ENCODE measurements at regions not wholly inside any gene's neighbourhood (a gene's known extent, or its start where the extent isn't known, plus 50 kb on each side); places are given as distances from the start of the nearest gene placed in this dataset.

DNA sequence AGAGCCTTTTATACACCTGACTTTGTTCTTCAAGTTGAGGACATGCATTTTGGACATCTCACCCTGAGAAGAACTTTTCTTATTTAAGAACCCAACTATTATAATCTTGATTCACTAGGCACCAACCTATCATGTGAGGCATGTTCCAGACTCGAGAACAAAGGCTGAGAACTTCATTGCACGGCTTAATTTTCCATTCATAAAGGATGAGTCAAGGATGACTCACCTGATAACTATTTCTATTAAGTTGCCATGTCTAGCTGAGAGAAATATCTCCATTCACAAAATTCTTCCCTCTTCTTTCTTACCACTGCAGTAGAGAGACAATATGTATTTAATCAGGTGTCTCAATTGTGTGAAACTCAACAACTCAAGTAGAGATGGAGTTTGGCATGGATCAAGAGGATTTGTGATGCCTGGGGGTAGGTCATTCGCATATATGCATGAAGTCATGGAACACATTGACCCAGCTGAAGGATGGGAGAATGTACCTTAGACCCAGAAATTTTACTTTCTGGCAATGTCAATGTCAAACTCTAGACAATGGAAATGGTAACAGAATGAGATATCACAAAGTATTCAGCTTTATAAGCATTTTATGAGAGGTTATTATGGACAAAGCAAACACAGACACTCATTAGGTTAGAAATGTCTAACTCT, 173.2 kb upstream of the PRNP start:
- H3K4me3 ChIP-seq (ENCODE audit: low read depth, low read length): no peak overlapping the region
- TF ChIP-seq, protein P1, sequence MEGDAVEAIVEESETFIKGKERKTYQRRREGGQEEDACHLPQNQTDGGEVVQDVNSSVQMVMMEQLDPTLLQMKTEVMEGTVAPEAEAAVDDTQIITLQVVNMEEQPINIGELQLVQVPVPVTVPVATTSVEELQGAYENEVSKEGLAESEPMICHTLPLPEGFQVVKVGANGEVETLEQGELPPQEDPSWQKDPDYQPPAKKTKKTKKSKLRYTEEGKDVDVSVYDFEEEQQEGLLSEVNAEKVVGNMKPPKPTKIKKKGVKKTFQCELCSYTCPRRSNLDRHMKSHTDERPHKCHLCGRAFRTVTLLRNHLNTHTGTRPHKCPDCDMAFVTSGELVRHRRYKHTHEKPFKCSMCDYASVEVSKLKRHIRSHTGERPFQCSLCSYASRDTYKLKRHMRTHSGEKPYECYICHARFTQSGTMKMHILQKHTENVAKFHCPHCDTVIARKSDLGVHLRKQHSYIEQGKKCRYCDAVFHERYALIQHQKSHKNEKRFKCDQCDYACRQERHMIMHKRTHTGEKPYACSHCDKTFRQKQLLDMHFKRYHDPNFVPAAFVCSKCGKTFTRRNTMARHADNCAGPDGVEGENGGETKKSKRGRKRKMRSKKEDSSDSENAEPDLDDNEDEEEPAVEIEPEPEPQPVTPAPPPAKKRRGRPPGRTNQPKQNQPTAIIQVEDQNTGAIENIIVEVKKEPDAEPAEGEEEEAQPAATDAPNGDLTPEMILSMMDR (IDR thresholded peaks at IDR 0.05; ENCODE audit: insufficient read depth, low read length, missing control alignments): no peak
- ChIA-PET CTCF (no interaction called here), POLR2A (interaction anchor here (0.6 kb wide), 1 partner anchor 288 kb away, joined by 3 read pairs; no protein-coding TSS in a partner anchor)
- peak; percentile 72 for DNase-seq (ENCODE audit: low read depth, low spot score)

DNA sequence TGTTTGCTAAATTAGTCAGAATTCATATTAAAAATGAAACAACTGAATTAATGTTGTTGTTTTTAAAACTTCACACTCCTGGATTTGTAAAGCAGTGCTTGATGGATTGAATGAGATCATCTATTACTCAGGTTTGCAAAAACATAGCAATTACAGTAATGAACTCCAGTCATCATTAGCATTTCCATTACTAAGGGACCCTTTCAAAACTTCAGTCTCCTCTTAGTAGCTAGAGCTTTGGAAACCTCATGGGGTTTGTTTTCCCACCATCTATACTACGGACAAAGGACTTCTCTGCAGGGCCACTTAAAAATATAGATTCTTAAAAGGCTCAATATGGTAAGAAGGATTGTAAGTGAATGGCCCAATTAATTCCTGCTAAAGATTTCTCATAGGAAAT, 174.5 kb upstream of the PRNP start:
- no peak overlapping the region for H3K4me3 ChIP-seq (ENCODE audit: low read depth, low read length)
- no peak for DNase-seq (ENCODE audit: low read depth, low spot score)
- ChIA-PET CTCF (no interaction called here), POLR2A (no interaction called here)
- TF ChIP-seq, protein P1 (IDR thresholded peaks at IDR 0.05; ENCODE audit: insufficient read depth, low read length, missing control alignments): no peak

DNA sequence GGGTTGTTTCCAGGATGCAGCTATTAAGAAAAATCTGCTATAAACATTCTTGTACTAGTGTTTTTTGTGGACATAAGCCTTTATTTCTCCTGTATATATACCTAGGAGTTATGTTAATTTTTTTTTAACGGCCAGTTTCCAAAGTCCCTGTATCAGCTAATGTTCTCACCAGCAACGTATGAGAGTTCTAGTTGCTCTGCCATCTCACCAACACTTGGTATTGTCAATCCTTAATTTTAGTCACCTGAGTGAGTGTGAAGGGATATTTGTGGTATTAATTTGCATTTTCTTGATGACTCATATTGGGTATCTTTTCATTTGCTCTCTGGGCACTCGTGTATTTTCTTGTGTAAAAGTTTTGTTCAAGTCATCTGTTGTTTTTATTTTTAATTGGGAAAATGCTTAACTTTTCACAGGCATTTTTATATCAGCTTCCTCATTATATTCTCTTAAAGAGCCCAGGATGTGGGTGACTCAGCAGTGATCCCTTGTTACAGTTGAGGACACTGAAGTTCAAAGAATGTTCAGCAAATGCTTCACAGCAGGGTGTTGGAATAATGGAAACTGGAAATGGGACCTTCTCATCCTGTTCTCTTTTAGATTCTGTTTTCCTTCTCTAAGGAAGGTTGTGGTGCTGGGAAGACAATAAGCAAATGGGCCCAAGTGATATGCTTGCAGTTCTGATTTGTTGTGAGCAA, 176.3 kb upstream of the PRNP start:
- CTCF ChIA-PET: interaction anchor here (1.3 kb wide), 1 partner anchor 9 kb away, joined by 3 read pairs; no protein-coding TSS in a partner anchor
- TF ChIP-seq, protein P1 (IDR thresholded peaks at IDR 0.05; ENCODE audit: insufficient read depth, low read length, missing control alignments): no peak
- POLR2A ChIA-PET: no interaction called here
- H3K4me3 ChIP-seq (ENCODE audit: low read depth, low read length): no peak overlapping the region
- DNase-seq (ENCODE audit: low read depth, low spot score): no peak

DNA sequence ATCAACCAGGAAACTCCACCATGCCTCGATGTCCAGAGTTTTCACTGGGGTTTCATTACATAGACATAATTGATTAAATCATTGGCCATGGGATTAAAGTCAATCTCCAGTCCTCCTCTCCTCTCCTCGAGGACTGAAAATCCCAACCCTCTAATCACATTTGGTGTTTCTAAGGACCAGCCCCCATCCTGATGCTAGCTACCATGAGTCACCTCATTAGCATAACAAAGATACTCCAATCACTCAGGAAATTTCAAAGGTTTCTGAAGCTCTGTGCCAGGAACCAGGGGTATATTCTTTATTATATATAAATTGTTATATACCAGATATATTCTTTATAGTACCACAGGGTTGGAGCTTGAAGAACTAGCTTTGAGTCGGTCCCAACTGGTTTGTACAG, 177.5 kb upstream of the PRNP start:
- H3K4me3 ChIP-seq (ENCODE audit: low read depth, low read length): no peak overlapping the region
- no peak for DNase-seq (ENCODE audit: low read depth, low spot score)
- POLR2A ChIA-PET: no interaction called here
- TF ChIP-seq, protein P1 (IDR thresholded peaks at IDR 0.05; ENCODE audit: insufficient read depth, low read length, missing control alignments): no peak
- CTCF ChIA-PET: interaction anchor here (1.2 to 1.6 kb wide), 4 partner anchors 8 to 282 kb away, joined by 3 to 5 read pairs (median 3); no protein-coding TSS in a partner anchor

GRCh38 chr20:4507288-4507719, 179.0 kb upstream of the PRNP start:
- TF ChIP-seq, protein P1 (IDR thresholded peaks at IDR 0.05; ENCODE audit: insufficient read depth, low read length, missing control alignments): no peak
- ChIA-PET POLR2A (interaction anchor here (1.1 kb wide), 1 partner anchor 17 kb away, joined by 4 read pairs; no protein-coding TSS in a partner anchor), CTCF (interaction anchor here (1.2 to 1.8 kb wide), 5 partner anchors 11 to 85 kb away, joined by 3 to 5 read pairs (median 4); no protein-coding TSS in a partner anchor)
- no peak overlapping the region for H3K4me3 ChIP-seq (ENCODE audit: low read depth, low read length)
- DNase-seq (ENCODE audit: low read depth, low spot score): peak; percentile 94

DNA sequence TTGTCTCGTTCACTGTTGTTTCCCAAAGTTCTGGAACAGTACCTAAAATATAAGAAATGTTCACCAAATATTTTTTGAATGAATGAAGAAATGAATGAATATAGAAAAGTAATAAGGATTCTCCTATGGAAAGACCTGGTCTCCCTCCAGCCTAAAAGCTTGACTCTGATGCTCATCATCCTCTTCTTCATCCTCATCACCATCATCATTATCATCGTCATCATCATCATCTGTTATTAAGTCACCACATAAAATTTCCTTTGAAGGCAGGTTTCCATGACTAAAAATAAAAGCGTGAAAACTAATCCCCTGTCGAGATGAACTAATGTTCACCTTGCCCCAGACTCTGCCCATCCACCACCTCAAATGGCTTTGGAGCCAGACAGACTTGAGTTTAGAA, 181.4 kb upstream of the PRNP start:
- POLR2A ChIA-PET: no interaction called here
- no peak overlapping the region for H3K4me3 ChIP-seq (ENCODE audit: low read depth, low read length)
- TF ChIP-seq, protein P1 (IDR thresholded peaks at IDR 0.05; ENCODE audit: insufficient read depth, low read length, missing control alignments): no peak
- DNase-seq (ENCODE audit: low read depth, low spot score): no peak
- CTCF ChIA-PET: interaction anchor here (1.1 kb wide), 1 partner anchor 19 kb away, joined by 3 read pairs; no protein-coding TSS in a partner anchor

Data from AG04449 (cell line).